Naive thymus-derived CD4-positive, alpha-beta T cell (primary cell): ENCODE measurements at regions not wholly inside any gene's neighbourhood (a gene's known extent, or its start where the extent isn't known, plus 50 kb on each side); places are given as distances from the start of the nearest gene placed in this dataset.

Experiments used
- ATAC-seq: fragments of 150-1000 bp; cut with Tn5 transposase; 2 replicates; pipeline ENCODE4 v1.10.0; 2021; ENCODE audit warnings: mild to moderate bottlenecking, moderate library complexity
- CTCF ChIA-PET: fragments of 350-600 bp; sonication (Branson Sonifier 250); formaldehyde crosslinking; loops from one replicate; lab custom pipeline; 2021; ENCODE audit warnings: antibody characterized with exemption; lab: Charles Lee
- POLR2A ChIA-PET: fragments of 350-600 bp; sonication (Branson Sonifier 250); formaldehyde crosslinking; loops from one replicate; lab custom pipeline; 2021; ENCODE audit warnings: antibody characterized with exemption, inconsistent platforms; lab: Charles Lee
- DNase-seq, 9 donors: peaks; one replicate each; pipeline versions ENCODE4 v3.0.0 to v3.0.0-alpha.2; 2020 to 2022; ENCODE audit warnings: mixed read lengths in 1 of 9
- H3K27ac ChIP-seq: one replicate; pipeline ENCODE4 v1.7.0; 2013; ENCODE audit warnings: mild to moderate bottlenecking, low read depth, low read length, moderate library complexity
- H3K27me3 ChIP-seq, 2 donors: one replicate each; pipeline ENCODE4 v1.7.0; 2013; ENCODE audit warnings: low read length in 2 of 2, mild to moderate bottlenecking in 2 of 2, moderate library complexity in 2 of 2; ENCODE audit not compliant: control insufficient read depth in 2 of 2, insufficient read depth in 2 of 2
- H3K36me3 ChIP-seq, 3 experiments: 1 replicate in 2 of 3; 2 replicates in 1 of 3; pipeline ENCODE4 v1.7.0; 2013; ENCODE audit warnings: low read length in 3 of 3, mild to moderate bottlenecking in 3 of 3, moderate library complexity in 1 of 3; ENCODE audit not compliant: insufficient read depth in 3 of 3, control insufficient read depth in 2 of 3
- H3K4me1 ChIP-seq, 2 donors: one replicate each; pipeline ENCODE4 v1.7.0; 2013; ENCODE audit warnings: low read length in 2 of 2, mild to moderate bottlenecking in 2 of 2, moderate library complexity in 1 of 2; ENCODE audit not compliant: control insufficient read depth in 2 of 2, insufficient read depth in 2 of 2
- H3K4me3 ChIP-seq: 2 replicates; pipeline ENCODE4 v1.7.0; 2013; ENCODE audit warnings: mild to moderate bottlenecking, low read length
- H3K9me3 ChIP-seq, 3 experiments: 1 replicate in 2 of 3; 2 replicates in 1 of 3; pipeline ENCODE4 v1.7.0; 2013; ENCODE audit warnings: low read length in 3 of 3; ENCODE audit not compliant: control insufficient read depth in 2 of 3
- H3K27ac Mint-ChIP-seq, 9 donors: one replicate each; pipeline ENCODE4 v1.8.0; 2020 to 2022; ENCODE audit warnings: mixed read lengths in 9 of 9, mild to moderate bottlenecking in 8 of 9, moderate library complexity in 5 of 9, inconsistent platforms in 2 of 9
- H3K27me3 Mint-ChIP-seq, 5 donors: one replicate each; pipeline ENCODE4 v1.8.0; 2021 to 2022; ENCODE audit warnings: mixed read lengths in 5 of 5, mild to moderate bottlenecking in 1 of 5
- H3K36me3 Mint-ChIP-seq, 5 donors: one replicate each; pipeline ENCODE4 v1.8.0; 2020 to 2022; ENCODE audit warnings: mixed read lengths in 5 of 5, mild to moderate bottlenecking in 3 of 5, inconsistent platforms in 1 of 5
- H3K4me1 Mint-ChIP-seq, 7 donors: one replicate each; pipeline ENCODE4 v1.8.0; 2020 to 2022; ENCODE audit warnings: mixed read lengths in 7 of 7, mild to moderate bottlenecking in 3 of 7, inconsistent platforms in 1 of 7
- H3K4me3 Mint-ChIP-seq, 10 donors: one replicate each; pipeline ENCODE4 v1.8.0; 2020 to 2022; ENCODE audit warnings: mild to moderate bottlenecking in 10 of 10, mixed read lengths in 10 of 10, moderate library complexity in 6 of 10, inconsistent platforms in 2 of 10
- H3K9me3 Mint-ChIP-seq, 11 donors: one replicate each; pipeline ENCODE4 v1.8.0; 2020 to 2022; ENCODE audit warnings: mixed read lengths in 11 of 11, mild to moderate bottlenecking in 4 of 11, inconsistent platforms in 1 of 11, moderate library complexity in 1 of 11
- intact Hi-C, 2 donors: fragments of 100-400 bp; cut with micrococcal nuclease; formaldehyde crosslinking; loops; one replicate each; pipeline ENCODE4 v1.15.1; 2023

DNA sequence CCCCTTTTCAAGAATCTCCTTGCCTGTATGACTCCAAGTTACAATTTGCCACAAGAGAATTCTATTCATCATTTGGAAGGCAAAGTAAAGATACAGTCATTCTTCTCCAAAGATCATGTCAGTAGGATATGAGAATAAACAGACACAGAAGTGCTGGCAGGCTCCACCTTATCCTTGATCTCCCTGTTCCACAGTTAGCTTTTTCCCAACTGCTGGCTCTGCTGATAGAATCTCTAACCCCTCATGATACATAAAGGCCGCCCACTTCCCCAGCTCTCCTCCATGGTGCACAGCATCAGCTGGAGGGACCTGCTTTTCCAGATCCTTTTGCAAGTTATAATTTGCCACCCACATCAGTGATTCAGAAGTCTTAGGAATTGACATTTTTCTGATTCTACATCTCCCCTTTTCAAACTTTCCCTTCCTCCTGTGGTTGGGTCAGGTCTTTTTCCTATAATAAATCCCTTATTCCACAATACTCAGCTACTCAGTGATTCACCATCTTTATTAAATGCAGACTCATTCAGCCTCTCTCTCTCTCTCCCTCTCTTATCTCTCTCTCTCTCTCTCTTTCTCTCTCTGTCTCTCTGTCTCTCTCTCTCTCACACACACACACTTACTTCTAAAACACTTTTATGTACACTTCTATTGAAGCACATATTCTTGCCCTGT is 465.4 kb downstream of the GBE1 start:
- no peaks in the 10 kb centered on the region for H3K4me1 ChIP-seq
- no peak overlapping the region for H3K27ac ChIP-seq
- ATAC-seq (no peak), DNase-seq (no peak)
- H3K9me3 ChIP-seq, result no peaks in the 10 kb centered on the region
- Mint-ChIP-seq H3K36me3 (no peaks in the 10 kb centered on the region), H3K27me3 (no peaks in the 10 kb centered on the region), H3K9me3 (peaks cover 0 to 7% (median 0%) of the 10 kb centered on the region in 11 donors), H3K4me1 (no peaks in the 10 kb centered on the region), H3K4me3 (no peak overlapping the region), H3K27ac (no peak overlapping the region)
- intact Hi-C loops, result no loop called here
- CTCF ChIA-PET, result no interaction called here
- no peaks in the 10 kb centered on the region for H3K27me3 ChIP-seq
- no peaks in the 10 kb centered on the region for H3K36me3 ChIP-seq
- H3K4me3 ChIP-seq, result no peak overlapping the region
- POLR2A ChIA-PET, result no interaction called here

- Mint-ChIP-seq H3K4me3 (no peak overlapping the region), H3K27ac (no peak overlapping the region), H3K27me3 (no peaks in the 10 kb centered on the region), H3K36me3 (peaks cover 0 to 4% (median 0%) of the 10 kb centered on the region in 5 donors), H3K9me3 (peaks cover 0 to 7% (median 0%) of the 10 kb centered on the region in 11 donors), H3K4me1 (no peaks in the 10 kb centered on the region)
- DNase-seq, result no peak
- H3K9me3 ChIP-seq, result no peaks in the 10 kb centered on the region
- no peak overlapping the region for H3K4me3 ChIP-seq
- H3K27ac ChIP-seq, result no peak overlapping the region
- no peak for ATAC-seq
- intact Hi-C loops, result no loop called here
- H3K36me3 ChIP-seq, result no peaks in the 10 kb centered on the region
- ChIA-PET CTCF (no interaction called here), POLR2A (no interaction called here)
- H3K4me1 ChIP-seq, result no peaks in the 10 kb centered on the region
- H3K27me3 ChIP-seq, result no peaks in the 10 kb centered on the region
These were observed 468.3 kb downstream of the GBE1 start for GRCh38 chr3:81293156-81293555.

DNA sequence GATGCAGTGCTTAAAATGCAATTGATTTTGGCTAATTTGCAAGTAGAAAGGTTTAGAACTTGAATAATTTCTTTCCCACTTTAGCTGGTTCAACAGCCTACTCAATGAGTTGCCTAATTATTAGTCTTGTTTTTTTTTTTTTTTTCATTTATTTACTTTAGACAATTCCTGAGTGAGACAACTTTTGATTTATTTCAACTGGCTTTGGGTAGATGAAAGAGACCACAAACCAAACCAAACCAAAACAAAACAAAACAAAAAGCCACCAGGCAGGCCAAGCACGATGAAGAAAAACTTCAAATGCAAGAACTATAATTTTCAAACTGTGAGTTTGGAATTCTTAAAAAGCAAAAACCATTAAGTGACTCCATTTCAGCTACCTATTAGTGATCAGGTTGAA is 469.9 kb downstream of the GBE1 start:
- Mint-ChIP-seq H3K4me3 (no peak overlapping the region), H3K36me3 (peaks cover 0 to 4% (median 0%) of the 10 kb centered on the region in 5 donors), H3K27me3 (no peaks in the 10 kb centered on the region), H3K27ac (no peak overlapping the region), H3K4me1 (no peaks in the 10 kb centered on the region), H3K9me3 (peaks cover 0 to 6% (median 0%) of the 10 kb centered on the region in 11 donors)
- no peak overlapping the region for H3K27ac ChIP-seq
- no peak overlapping the region for H3K4me3 ChIP-seq
- ATAC-seq (no peak), DNase-seq (no peak)
- intact Hi-C loops, result no loop called here
- ChIA-PET POLR2A (no interaction called here), CTCF (no interaction called here)
- H3K4me1 ChIP-seq, result no peaks in the 10 kb centered on the region
- H3K9me3 ChIP-seq, result no peaks in the 10 kb centered on the region
- no peaks in the 10 kb centered on the region for H3K36me3 ChIP-seq
- no peaks in the 10 kb centered on the region for H3K27me3 ChIP-seq

DNA sequence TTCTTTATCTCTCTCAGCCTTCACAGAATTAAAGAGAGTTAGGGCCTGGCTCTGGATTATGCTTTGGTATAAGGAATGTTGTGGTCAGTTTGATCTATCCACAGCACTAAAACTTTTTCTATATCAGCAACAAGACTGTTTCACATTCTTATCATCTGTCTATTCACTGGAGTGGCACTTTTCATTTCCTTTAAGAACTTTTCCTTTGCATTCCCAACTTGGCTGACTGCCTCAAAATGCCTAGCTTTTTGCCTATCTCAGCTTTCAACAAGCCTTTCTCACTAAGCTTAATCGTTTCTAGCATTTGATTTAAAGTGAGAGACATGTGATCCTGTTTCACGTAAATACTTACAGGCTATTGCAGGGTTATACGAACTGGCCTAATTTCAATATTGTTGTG is 471.8 kb downstream of the GBE1 start:
- no peaks in the 10 kb centered on the region for H3K27me3 Mint-ChIP-seq
- H3K36me3 Mint-ChIP-seq, result peaks cover 0 to 4% (median 0%) of the 10 kb centered on the region in 5 donors
- peaks cover 0 to 6% (median 0%) of the 10 kb centered on the region in 11 donors for H3K9me3 Mint-ChIP-seq
- ATAC-seq (no peak), DNase-seq (no peak)
- no peak overlapping the region for H3K4me3 Mint-ChIP-seq
- Histone ChIP-seq H3K4me3 (no peak overlapping the region), H3K9me3 (no peaks in the 10 kb centered on the region), H3K27ac (no peak overlapping the region), H3K36me3 (no peaks in the 10 kb centered on the region), H3K27me3 (no peaks in the 10 kb centered on the region), H3K4me1 (no peaks in the 10 kb centered on the region)
- H3K4me1 Mint-ChIP-seq, result no peaks in the 10 kb centered on the region
- H3K27ac Mint-ChIP-seq, result no peak overlapping the region
- POLR2A ChIA-PET, result no interaction called here
- CTCF ChIA-PET, result interaction anchor here (0.6 kb wide), 1 partner anchor 15 kb away, joined by 4 read pairs; no protein-coding TSS in a partner anchor
- intact Hi-C loops, result no loop called here

DNA sequence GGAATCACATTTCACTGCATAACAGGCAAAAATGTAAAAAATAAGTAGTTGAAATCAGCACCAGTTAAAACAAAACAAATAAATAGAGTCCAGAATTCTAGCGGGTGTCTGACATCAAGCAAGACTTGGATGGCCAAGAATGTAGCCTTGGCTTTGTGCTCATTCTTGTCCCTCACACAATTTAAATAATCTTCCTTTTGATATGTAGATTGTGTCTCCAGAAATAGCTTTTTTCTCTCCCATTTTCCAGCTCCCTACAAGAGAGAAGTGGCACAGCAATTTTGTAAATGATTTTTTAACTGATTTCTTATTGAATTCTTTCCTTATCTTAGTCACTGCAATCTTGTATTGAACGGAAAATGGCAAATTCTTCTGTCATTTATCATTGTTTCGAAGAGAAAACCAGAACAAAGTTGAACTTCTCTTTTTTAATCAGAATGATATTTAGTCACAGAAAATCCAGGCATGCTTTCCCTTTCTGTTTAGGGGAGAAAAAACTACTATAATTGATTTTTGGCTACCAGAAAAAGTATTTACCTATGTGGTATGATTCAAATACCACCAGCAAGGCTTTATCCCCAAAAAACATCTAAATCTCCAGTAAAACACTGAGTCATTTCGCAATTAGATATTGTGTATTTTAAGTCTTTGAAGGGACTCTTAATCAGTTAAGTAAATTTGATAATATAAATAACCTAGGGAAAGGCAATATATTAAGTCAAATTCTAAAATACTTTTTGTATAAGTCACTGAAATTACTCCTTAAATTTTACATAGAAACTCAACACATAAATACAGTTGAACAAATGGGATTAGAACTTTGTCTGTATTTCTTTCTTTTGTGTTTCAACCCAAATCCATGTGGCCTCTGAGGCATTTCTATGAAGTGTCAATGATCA is 481.7 kb downstream of the GBE1 start:
- H3K4me1 ChIP-seq, result no peaks in the 10 kb centered on the region
- DNase-seq (no peak), ATAC-seq (no peak)
- H3K36me3 ChIP-seq, result no peaks in the 10 kb centered on the region
- Mint-ChIP-seq H3K27ac (no peak overlapping the region), H3K4me1 (no peaks in the 10 kb centered on the region), H3K9me3 (peaks cover 0 to 17% (median 4%) of the 10 kb centered on the region in 11 donors), H3K27me3 (no peaks in the 10 kb centered on the region), H3K36me3 (peaks cover 0 to 7% (median 0%) of the 10 kb centered on the region in 5 donors), H3K4me3 (no peak overlapping the region)
- intact Hi-C loops, result no loop called here
- POLR2A ChIA-PET, result no interaction called here
- no peak overlapping the region for H3K27ac ChIP-seq
- H3K9me3 ChIP-seq, result no peaks in the 10 kb centered on the region
- H3K4me3 ChIP-seq, result no peak overlapping the region
- no peaks in the 10 kb centered on the region for H3K27me3 ChIP-seq
- CTCF ChIA-PET, result no interaction called here

GRCh38 chr3:81277853-81278252 is 483.6 kb downstream of the GBE1 start:
- ChIA-PET CTCF (no interaction called here), POLR2A (no interaction called here)
- Histone ChIP-seq H3K36me3 (no peaks in the 10 kb centered on the region), H3K27ac (no peak overlapping the region), H3K4me3 (no peak overlapping the region), H3K4me1 (no peaks in the 10 kb centered on the region), H3K27me3 (no peaks in the 10 kb centered on the region), H3K9me3 (no peaks in the 10 kb centered on the region)
- Mint-ChIP-seq H3K9me3 (peaks cover 0 to 17% (median 4%) of the 10 kb centered on the region in 11 donors), H3K27ac (no peak overlapping the region), H3K4me1 (no peaks in the 10 kb centered on the region), H3K36me3 (peaks cover 0 to 7% (median 0%) of the 10 kb centered on the region in 5 donors), H3K4me3 (no peak overlapping the region), H3K27me3 (no peaks in the 10 kb centered on the region)
- DNase-seq, result no peak
- ATAC-seq, result no peak
- intact Hi-C loops, result no loop called here
